Adipose tissue (tissue), 3 donors: ENCODE measurements at regions not wholly inside any gene's neighbourhood (a gene's known extent, or its start where the extent isn't known, plus 50 kb on each side); places are given as distances from the start of the nearest gene placed in this dataset.

ENCODE experiments used
- H3K27ac ChIP-seq: one replicate; pipeline ENCODE4 v1.5.1; 2013; ENCODE audit warnings: low read depth, low read length
- whole genome bisulfite sequencing, 3 donors: extraction: QIAGEN DNeasy Blood & Tissue Kit; methylation state at CpG; one replicate each; pipeline ENCODE4 v1.1.7; 2013; 5-methylcytosine and 5-hydroxymethylcytosine counted together
- donor health status: healthy with polysubstance abuse.
- donor health status: Bipolar disorder and iron deficiency.
- donor health status: healthy.

DNA sequence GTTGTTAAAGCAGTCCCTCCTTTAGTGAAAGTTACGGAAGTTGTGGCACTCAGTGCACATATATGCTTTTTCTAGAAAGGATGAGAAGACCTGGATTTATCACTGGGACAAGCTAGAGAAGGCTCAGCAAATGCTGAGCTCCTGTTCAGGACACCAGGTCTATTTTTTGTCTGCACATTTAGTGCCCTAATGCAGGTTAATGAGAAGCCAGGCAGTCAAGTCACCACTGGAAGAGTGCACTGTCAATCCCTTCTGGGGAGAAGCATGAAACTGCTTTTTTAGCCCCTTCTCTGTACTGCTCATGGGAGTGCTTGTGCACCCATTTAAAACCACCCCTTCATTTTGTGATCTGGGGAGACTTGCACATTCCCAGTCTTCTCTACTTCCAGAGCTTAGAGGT, 624.1 kb upstream of the USP24 start:
- 97 to 100% (median 100%) methylated on average over 1 of the region's 1 CpG for WGBS, 3 donors
- H3K27ac ChIP-seq: no peak overlapping the region

DNA sequence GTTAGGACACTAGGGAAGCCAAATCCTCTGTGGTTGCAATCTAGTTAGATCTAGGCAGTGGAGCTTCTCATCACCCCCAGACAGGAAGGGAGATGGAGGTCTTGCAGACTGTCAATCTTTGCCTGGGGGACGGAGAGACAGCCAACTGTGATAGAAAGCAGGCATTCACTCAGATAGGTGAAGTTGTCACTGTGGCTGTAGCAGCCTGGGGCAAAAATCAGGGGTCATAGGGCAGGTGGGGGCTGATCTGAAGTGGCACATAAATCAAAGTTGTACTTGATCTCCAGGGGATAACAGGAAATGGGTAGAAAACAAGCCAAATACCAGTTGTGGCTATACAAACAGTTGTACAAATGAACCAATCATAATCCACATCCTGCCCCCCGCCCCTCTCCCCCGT, 620.9 kb upstream of the USP24 start:
- H3K27ac ChIP-seq: no peak overlapping the region
- WGBS, 3 donors: 72 to 82% (median 78%) methylated on average over 3 of the region's 3 CpGs

DNA sequence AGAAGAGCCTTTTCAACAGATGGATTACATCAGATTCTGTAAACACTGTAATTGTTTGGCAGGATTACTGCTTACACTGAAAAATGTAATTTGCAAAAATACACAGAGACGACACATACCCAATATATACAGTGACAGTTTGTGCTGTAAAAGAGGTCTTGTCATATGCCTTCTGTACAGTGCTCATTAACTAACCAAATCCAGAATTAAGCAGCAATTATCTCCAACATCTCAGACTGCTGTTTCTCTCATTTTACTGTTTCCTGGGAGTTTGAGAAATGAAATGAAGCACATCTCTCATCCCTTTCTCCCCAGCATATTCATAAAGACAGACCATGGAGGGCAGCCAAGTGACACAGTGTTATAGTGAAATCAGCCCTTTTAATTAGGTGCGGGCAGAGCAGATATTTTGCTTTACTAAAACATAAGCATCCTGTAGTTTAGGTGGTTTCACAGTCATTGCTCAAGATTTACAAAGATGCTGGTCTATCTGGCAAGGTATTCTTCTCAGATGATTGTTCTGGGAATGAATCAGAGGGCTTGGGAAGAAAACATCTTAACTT, 618.4 kb upstream of the USP24 start:
- 54 to 66% (median 64%) methylated on average over 2 of the region's 2 CpGs for WGBS, 3 donors
- H3K27ac ChIP-seq: no peak overlapping the region

DNA sequence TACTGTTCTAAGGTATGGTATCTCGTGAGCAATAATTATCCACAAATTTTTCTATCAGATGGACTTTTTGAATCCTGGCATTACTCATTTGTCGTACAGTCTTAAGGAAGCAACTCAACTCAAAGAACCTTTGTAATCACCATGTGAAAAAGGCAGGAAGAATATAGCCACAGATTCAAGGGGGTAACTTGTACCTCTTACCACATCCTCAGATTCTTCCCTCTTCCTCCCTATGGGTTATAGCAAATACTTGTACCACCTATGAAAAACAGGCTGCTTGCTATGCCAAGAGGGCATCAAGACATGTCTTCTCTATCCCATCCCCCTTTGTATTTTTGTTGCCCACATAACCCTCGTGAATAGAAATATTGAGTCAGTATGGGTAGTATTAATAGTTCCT, 616.6 kb upstream of the USP24 start:
- H3K27ac ChIP-seq: no peak overlapping the region
- WGBS, 3 donors: 73 to 85% (median 79%) methylated on average over 3 of the region's 3 CpGs

DNA sequence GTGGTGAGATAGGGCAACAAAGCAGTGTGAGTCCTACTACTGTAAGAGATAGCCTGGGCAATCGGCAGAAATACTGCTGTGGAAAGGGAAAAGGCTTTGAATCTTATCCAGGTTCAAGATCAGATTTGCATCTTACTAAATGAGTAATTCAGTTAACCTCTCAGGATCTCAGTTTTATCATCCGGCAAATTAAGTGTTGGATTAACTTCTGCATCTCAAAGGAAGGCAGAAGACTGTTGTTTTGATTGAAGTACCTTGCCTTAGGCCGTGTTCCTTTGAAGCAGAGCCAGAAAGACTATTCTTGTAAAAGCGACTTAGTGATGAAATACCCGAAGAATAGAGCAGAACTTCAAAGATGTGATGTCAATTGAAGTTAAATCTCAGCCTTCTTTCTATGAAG, 612.9 kb upstream of the USP24 start:
- 84 to 89% (median 84%) methylated on average over 5 of the region's 5 CpGs for WGBS, 3 donors
- H3K27ac ChIP-seq: no peak overlapping the region

DNA sequence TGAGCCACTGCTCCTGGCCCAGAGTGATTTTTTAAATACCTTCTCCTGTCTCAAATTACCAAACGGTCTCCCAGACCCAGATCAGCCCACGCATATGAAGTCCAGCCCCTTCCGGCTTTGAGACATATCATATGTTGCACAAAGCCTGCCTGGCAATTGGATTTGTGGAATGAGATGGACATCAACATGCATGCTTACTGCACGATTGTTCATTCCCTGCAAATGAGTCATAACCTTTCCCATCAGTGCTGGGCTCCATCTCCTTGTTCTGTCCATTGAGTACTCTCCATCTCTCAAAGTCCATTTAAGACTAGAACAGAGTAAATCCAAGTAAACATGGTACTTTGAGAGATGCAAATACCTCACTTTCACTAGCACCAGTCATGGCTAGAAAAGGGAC, 612.2 kb upstream of the USP24 start:
- WGBS, 3 donors: 66 to 82% (median 74%) methylated on average over 4 of the region's 4 CpGs
- H3K27ac ChIP-seq: no peak overlapping the region

DNA sequence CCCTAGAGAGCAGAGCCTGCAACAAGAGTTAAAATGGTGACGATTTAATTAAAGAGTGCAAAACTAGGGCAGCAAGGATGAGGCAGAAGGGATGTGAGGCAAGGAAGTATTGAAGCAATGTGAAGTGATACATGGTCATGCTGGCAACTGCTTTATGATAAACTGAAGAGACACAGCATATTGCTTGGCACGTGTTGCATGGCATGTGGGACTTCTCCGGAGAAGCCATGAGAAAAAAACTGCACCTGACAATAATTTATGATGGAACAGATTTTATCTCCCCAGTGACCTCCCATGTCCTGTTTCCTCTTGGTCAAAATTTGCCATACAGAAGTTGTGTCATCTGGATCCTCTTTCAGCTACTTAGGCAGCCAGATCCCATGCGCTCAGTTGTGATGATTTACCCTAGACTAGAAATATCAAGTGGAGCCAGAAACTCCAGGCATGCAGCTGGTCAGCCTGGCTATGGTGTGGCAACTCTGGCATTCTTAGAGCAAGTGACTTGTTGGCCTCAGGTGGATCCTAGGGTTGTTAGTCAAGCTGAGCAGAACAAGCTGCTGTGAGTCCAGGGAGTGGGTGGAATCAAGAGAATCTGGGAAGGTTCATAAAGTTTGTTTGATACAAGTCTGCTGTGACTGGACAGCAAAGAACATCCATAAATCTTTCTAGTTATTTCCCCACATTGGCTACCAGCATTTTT, 611.4 kb upstream of the USP24 start:
- 42 to 78% (median 68%) methylated on average over 4 of the region's 4 CpGs for WGBS, 3 donors
- no peak overlapping the region for H3K27ac ChIP-seq

DNA sequence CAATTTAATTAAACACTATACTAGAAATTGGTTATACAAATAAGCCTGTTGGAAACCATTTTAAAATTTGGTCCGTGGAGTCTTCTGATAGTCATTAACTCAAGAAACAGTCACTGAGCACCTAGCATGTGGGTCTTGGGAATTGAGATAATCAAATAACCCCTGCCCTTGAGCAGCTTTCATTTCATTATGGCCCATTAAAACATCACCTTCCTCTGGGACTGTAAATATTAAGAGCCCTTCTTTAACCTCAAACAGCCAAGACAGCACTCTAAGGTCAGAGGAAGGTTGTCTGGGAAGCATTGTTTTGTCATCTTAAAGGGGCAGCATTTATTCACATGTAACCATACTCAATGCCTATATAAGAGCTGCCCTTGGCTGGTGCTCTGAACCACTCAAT, 610.3 kb upstream of the USP24 start:
- 68 to 75% (median 70%) methylated on average over 1 of the region's 1 CpG for WGBS, 3 donors
- H3K27ac ChIP-seq: no peak overlapping the region

DNA sequence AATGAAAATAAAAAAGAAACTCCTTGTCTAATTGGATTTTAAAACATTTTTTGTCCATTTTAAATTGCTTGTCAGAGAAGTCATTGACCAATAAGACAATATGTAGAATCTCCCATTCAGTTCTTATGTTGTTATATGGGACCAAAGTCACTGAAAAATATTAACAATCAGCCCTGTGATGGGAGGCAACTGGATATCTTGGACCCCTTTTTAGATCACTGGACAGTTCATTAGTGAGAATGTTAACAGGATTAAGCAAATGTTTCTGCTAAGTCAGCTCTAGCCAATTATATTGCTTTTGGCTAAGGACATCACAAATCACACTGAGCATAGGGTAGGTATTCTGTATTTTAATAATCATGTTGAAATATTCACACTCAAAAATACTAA, 609.1 kb upstream of the USP24 start:
- H3K27ac ChIP-seq: no peak overlapping the region

DNA sequence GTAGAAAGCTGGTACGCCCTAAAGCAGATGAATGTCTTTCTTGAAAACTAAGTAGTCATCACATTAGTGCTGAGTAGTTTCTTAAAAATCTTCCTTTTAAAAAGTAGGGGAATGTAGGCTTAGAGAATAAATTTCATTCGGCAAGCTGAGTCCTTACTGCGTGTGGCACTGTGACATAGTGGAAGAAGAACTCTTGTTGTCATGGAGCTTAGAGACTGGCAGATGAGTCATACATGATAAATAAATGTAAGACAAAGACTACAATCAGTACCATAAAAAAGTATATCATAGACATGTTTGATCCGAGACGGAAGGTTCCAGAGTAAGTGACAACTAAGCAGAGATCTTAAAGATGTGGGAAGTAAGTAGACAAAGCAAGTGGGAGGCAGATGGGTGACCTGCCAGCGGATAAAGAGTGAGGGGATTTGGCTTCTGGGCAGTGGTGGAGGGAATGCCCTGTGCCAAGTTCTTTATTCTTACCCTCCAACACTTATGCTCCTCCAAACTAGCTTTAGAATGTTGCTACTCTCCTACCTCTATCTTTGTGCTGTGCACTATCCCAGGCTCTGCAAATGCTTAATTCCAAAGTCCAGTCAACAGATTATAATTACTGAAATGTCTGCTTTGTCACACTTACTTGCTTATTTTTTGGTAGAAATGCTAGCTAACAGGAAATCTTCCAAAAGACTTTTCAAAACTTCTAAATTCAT, 608.5 kb upstream of the USP24 start:
- WGBS, 3 donors: 77 to 96% (median 79%) methylated on average over 6 of the region's 6 CpGs
- no peak overlapping the region for H3K27ac ChIP-seq

DNA sequence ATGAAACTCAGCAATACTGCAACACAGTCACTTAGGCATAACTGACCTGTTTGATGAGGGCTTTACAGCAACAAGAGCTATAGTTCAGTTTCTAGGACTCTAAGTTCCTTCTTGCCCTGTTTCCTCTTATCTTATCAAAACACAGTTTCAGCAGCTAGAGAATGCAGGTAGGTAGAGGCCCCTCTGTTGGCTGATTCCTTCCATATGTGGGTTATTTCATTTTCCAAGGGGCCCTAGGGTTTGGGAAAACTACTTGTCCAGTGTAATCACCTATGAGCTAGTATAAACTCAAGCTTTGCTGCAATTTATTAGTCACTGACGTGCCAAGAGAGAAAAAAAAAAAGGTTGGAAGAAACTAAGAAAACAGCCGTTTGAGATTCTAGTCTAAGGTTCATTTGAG, 607.7 kb upstream of the USP24 start:
- WGBS, 3 donors: 63 to 89% (median 82%) methylated on average over 2 of the region's 2 CpGs
- H3K27ac ChIP-seq: no peak overlapping the region

DNA sequence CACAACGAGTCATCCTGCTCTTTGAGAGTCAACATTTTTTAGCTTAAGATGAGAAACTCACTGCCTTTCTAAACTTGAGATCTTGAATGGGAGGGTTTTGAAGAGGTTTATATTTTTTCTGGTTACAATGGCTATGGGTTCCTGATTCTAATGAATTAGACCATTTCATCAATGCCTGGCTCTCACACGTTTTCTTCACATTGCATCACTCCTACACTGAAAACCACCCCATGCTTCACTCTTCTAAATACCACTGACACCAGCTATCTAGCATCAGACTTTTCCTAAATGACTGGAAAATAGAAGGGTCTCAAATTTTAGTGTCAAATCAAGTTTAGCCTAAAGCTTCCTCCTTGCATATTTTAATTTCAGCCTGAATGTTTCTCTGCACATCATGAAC, 606.1 kb upstream of the USP24 start:
- WGBS, 3 donors: 77 to 84% (median 78%) methylated on average over 2 of the region's 2 CpGs

DNA sequence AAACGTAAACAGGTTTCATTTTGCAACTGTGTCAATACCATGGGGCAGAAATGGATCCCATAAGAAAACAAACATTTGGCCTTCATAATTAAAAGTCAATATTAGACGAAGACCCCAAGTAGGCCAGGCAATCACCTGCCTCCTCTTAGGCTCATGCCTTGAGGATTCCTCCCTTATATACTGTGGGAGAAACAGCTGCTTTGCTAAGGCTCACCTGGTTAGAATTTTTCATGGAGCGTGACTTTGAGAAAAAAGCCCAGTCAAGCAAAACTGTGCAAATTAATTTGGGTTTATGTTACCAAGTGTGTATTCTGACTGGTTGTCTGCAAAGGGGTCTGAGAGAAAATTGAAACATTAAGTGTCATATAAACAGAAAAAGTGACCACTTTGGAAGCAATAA, 605.3 kb upstream of the USP24 start:
- WGBS, 3 donors: 57 to 87% (median 87%) methylated on average over 3 of the region's 3 CpGs
- H3K27ac ChIP-seq: no peak overlapping the region

More for the DNA sequence above, 606.1 kb upstream of the USP24 start:
- H3K27ac ChIP-seq: no peak overlapping the region

DNA sequence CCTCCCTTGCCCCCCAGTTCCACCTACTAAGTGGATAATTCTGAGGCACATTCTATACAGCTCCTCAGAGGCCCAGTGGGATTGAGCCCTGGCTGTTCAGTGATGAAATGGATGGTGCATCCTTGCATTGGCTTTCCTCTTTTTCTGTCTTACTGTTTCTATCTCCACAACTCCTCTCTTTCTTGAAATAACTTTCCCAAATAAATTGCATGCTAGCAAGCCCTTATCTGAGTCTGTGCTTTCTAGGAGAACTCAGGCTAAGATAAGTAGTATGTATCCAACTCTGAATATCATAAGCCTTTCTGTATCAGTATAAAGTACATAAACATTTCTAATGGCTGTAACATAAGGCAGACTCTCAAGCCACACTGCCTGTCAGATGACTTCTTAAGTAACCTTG, 603.8 kb upstream of the USP24 start:
- no peak overlapping the region for H3K27ac ChIP-seq

DNA sequence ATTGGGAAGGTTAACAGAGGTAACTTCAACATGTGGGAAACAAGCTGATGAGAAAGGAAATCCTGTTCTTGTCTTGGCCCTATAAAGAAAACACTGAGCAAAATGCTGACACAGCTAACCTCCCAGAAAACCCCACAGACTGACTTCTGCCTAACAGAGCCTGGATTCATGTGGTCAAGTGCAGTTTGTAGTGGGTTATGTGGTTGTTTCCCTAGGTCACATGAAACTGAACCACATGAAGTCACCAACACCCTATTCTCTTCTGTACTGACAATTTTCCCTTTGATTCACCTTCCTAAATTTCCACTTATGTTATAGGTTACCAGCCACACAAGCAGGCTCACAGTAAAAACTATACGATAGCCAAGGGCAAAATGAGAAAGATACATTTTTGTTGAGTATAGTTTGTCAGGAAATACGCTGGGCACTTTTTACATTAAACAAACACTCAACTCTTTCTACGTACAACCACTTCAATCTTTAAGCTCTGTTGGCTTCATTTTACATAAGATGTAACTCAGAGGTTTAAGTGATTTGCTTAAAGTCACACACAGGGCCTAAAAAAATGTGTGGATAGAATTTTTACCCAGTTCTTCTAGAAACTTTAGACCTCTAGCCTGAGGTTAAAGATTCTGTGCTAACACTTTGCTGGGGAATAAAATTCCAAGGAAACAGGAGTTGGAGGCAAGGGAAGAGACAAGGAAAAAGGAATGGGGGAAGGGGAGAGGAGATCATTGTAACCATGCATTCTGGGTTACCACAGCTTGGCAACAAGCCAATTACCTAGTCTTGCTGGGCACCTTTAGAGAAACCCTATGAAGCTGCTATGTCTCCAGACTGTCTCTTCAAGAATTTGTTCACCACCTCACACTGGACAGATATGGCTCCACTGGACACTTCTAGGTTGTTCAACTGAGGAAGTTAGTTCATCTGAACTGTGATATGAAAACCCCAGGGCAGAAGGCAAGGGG, 601.6 kb upstream of the USP24 start:
- WGBS, 3 donors: 79 to 86% (median 82%) methylated on average over 3 of the region's 3 CpGs
- H3K27ac ChIP-seq: no peak overlapping the region

DNA sequence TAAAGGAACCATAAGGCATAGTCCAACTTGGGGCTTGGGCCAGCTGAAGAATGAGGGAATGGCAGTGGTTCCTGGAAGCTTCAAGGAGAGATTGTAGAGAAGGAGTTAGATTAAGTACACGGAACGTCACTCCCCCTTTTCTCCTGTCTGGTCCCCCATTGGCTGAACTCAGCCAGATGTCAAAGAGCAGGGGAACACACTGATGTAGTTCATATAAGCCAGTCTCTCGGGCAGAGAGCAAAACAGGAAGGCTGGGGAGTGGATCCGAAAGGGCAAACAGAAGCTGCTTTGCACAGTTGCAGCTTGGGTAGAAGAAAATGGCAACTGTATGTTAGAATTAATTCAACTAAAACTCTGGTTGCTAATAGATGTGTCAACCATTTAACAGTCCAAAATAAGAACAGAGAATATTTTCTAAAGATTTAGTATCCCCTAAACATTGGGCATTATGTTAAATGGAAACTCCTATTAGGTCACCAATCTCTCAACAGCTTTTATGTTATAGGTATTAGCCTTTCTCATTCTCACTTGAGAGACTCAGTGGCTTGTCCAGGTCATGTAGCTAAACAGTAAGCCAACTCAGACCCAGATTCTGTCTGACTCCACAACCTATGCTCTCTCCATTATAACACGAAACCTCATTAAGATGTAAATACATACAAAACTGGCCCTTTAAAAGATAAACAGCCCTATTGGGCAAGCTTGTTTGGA, 600.7 kb upstream of the USP24 start:
- H3K27ac ChIP-seq: no peak overlapping the region
- WGBS, 3 donors: 75 to 92% (median 76%) methylated on average over 5 of the region's 5 CpGs

DNA sequence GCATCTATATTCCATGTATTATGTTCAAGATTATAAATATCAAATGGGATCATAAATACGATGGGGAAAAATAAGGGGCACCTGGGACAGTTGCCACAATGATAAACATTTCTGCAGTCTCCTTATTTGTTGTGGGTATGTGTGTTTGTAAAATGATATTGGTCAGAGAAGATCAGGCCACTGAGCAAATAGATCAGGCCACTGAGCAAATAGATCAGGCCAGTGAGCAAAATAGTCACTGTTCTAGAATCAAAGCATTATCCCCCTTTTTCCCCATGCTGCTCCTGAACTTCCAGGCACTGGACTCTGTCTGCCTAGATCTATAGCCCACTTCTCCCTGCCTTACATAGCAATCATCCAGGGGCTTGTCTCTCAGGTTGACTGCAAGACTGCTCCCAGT, 599.8 kb upstream of the USP24 start:
- 56 to 94% (median 86%) methylated on average over 1 of the region's 1 CpG for WGBS, 3 donors
- no peak overlapping the region for H3K27ac ChIP-seq

DNA sequence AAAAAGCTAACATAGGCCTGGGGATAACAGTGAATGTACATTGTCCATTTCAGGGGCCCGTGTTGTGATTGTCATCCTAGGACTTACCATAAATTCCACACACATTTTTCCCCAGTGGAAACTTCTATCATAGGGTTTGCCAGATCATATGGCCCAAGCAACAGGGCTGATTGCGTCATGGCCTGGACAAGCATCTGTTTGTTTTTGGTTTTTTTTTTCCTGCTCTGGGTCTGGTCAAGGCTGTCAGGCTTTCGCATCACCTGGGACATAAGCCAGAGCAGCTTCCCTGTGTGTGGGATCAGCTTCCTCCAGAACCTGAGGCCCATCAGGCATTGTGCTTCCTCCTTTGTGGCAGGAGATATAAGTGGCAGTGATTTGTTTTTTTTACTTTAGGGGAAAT, 598.5 kb upstream of the USP24 start:
- no peak overlapping the region for H3K27ac ChIP-seq
- 49 to 67% (median 64%) methylated on average over 3 of the region's 3 CpGs for WGBS, 3 donors

DNA sequence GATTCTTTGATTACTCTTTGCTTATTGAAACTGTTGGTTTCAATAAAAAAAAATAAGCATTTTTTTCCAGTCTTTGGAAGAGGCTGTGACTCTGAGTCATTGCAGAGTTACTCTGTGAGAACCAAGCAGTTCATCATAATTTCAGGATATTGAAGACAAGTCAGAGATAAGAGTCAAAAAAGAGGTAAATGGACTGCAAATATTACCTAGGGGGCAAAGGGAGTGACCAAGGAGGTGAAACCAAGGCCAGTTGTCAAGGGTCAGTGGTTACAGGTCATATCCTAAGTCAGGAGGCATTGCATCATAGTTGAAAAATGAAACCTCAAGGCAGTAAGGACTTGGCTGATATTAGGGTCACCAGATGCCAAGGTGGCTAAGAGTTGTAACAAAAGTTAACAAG, 597.1 kb upstream of the USP24 start:
- no peak overlapping the region for H3K27ac ChIP-seq
